NCI-H510A treated with DMSO at 0.1 percent for 48 hours (cell line): ENCODE measurements at regions not wholly inside any gene's neighbourhood (a gene's known extent, or its start where the extent isn't known, plus 50 kb on each side); places are given as distances from the start of the nearest gene placed in this dataset.

Experiments
- DNase-seq: peaks from one replicate; lab custom pipeline; 2025; lab: John Stamatoyannopoulos, UW

DNA sequence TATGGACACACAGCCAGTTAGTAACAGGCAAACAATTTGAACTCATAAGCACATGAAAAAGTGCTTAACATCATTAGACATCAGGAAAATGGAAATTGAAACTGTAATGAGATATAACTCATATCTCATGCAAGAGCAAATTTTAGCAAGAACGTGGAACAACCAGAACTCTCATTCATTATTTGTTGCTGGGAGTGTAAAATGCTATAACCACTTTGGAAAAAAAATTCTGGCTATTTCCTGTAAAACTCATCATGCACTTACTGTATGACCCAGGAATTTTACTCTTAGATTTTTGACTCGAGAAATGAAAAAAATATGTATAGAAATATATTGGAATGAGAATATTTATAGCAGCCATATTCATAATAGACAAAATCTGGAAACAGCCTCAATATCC is 205.7 kb upstream of the PUM3 start:
- no peak for DNase-seq

DNA sequence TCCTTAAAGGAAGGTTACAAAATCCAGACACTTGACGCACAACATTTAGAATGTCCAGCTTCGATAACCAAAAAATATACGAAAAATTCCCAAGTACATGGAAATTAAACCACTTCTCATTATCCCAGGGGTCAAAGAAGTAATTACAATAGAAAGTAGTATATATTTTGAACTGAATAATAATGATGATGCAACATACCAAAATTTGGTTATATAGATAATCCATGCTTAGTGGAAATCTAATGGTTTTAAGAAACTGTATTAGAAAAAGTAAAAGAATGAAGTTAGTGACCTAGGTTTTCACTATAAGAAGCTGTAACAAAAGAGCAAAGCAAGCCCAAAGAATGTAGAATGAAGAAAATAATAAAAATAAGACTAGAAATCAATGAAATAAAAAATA is 204.0 kb upstream of the PUM3 start:
- no peak for DNase-seq

GRCh38 chr9:3045153-3045552 is 201.3 kb upstream of the PUM3 start:
- no peak for DNase-seq

- DNase-seq, result no peak
Observed at GRCh38 chr9:3043369-3043768, 199.5 kb upstream of the PUM3 start.

DNA sequence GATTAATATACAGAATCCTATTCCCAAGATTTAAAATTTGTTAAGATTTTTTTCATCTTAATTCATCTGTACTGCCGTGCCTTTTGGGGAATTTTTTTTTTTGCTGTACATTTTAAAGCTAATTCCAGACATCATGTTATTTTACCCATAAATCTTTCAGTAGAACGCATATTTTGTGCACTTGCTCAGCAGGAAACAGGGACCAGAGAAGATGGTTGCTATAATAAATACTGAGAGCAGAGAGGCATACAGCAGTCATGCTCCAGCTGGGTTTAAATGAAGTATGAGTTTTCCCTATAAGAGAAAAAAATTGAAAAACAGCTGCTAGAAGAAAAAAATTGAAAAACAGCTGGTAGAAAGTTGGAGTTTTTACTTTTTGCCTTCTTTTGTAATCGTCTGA is 196.9 kb upstream of the PUM3 start:
- no peak for DNase-seq

DNA sequence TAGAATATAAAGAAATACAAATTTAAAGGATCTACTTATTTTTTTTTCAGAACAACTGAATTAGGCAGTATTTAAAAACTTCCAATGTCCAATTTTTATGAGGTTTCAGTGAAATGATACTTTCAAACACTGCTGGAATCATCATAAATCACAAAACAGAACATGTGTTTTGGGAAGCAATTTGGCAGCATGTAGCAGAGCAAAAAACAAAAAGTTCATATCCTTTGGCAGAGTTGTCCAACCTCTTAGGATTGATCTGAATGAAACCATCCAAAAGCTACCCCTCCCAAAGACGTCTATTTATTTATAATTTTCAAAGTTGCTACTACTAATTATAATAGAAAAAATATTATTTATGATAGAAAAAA is 192.4 kb upstream of the PUM3 start:
- no peak for DNase-seq

DNA sequence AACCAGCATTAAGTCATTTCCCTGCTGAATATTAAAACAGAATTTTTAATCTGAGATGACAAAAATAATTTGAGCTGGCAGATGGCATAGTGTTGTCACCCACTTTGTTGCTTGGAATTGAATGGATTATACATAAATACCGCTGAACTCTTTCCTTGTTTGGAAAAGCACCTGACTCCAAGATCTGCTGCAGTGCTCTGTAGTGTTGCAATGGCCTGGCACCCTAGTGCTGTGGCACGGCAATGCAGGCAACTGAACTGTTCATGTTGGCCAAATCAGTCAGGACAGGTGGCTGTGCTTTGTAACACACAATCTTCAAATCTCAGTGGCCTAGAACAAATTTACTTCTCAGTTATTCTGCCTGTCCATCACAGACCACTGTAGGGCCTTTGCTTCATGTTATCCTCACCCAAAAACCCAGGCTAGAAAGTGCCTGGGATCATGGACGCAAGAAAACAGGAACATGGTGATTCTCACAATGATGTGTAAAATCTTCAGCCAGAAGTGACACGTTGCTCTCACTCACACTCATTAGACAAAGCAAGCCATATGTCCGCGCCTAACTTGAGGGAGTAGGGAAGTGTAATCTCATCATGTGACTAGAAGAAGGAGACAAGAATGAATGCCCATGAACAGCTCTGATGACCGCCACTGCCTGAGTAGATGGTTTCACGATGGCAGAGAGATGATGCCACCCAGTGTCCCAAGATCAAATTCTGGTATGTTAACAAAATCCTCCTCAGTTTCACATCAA is 191.9 kb upstream of the PUM3 start:
- no peak for DNase-seq

DNA sequence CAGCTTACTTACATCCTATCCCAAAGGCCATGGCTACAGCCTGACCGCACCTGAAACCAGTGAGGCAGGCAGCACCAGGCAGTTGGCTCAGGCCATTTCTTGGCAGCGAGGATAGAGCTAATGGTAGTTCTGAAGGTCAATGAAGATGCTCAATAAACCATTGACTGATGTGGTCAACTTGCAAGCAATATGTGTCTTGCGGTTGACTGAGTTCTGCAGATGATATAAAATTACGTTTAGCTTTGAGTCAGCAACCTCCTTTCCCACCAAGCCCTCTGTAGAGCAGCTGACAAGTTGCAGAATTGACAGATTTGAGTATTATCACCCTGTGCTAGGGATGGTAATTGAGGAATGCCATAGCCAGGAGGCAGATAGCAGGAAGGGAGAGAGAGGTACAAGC is 189.0 kb upstream of the PUM3 start:
- DNase-seq, result no peak

DNA sequence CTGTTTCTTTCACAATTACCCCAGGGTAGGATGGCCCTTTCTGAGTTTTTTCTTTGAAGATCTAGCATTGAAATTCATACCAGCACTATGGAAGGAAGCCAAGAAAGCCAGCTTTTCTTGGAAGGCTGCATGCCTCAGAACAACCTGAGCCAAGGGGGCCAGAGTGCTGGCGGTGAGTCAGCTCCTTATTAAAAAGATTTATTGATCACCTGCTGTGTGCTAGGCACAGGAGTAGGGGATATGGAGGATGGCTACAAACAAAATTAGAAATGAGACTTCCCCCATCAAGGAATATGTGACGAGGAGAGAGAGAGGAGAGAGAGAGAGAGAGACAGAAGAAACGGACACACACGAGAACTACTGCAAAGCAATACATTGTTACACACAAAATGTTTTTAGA is 184.6 kb upstream of the PUM3 start:
- DNase-seq, result no peak

- peak; percentile 61 for DNase-seq
Observed at GRCh38 chr9:3027210-3027609, 183.3 kb upstream of the PUM3 start.

DNA sequence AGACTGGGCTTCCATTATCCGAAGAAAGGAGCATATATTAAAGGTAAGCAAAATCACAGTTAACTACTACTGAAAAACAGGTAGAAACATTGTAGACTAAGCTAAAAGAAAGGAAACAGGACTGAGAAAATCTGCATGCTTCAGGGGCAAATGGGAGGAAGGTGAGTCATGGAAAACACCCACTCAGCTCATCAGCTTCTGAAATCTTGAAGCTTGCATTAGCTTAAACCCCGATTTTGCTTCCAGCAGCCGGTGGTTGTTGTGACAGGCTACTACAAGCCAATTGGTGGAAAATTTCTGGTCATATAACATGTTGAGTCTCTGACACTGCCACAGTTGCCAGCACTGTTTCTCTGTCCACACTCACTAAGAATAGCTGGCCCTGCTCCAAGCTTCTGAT is 179.6 kb upstream of the PUM3 start:
- no peak for DNase-seq

DNA sequence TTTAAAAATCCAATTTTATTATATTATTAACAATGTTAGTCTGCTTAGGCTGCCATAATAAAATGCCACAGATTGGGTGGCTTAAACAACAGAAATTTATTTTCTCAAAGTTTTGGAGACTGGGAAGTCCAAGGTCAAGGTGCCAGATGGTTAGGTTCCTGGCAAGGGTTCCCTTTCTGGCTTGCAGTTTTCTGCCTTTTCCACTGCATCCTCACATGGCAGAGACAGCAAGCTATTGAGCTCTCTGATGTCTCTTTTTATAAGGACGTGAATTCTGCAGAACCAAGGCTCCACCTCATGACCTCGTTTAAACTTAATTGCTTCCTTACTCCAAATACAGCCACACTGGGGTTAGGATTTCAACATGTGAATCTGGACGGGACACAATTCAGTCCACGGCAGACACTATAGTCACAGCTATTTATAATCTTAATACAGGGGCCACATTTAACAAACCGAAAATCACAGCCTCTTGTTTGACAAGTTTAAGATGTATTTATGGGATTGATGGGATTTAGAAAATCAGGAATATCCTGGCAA is 174.9 kb upstream of the PUM3 start:
- DNase-seq, result no peak

DNA sequence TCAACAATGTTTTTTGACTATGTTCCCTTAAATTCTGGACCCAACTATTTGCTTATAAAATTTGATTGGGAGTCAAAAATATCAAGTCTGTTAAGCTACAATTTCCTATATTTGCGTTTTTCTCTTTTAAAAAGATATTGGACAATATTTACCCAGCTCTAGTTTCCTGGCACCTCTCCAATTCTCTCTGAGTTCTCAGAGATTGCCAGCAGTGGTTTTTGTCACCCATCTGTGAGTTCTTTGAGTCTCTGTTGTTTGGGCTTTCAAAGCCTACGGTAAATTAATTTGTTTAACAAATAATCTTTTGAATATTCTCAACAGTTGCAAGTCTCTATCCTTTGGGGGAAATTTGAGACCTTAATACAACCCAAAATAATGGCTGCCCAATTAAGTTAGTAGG is 174.2 kb upstream of the PUM3 start:
- DNase-seq, result peak; percentile 10

- peak; percentile 59 for DNase-seq
Observed at GRCh38 chr9:3014178-3014577, 170.3 kb upstream of the PUM3 start.

GRCh38 chr9:3012842-3013241 is 168.9 kb upstream of the PUM3 start:
- DNase-seq, result no peak

GRCh38 chr9:3012245-3012644 is 168.3 kb upstream of the PUM3 start:
- no peak for DNase-seq

- no peak for DNase-seq
Observed at GRCh38 chr9:3008091-3008490, 164.2 kb upstream of the PUM3 start.

DNA sequence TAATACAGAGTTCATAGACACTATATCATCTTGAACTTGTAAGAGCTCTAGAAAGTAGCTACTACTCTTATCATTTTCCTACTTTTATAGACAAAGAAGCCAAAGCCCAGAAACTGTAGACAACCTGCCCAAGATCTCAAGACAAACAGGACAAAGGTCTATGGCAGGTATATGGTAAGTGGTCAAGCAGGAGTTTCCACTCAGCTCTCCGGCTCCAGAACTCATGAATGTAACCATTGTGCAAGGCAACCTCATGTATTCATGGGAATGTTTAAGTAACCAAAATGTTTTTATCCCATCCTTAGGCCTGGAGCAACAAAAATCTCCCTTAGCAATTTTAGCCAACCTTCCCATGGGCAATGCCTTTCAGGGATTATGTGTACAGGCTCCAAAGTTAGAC is 163.4 kb upstream of the PUM3 start:
- DNase-seq, result no peak

GRCh38 chr9:3006851-3007250 is 163.0 kb upstream of the PUM3 start:
- DNase-seq, result no peak

- DNase-seq, result no peak
Observed at GRCh38 chr9:3004572-3004971, 160.7 kb upstream of the PUM3 start.

DNA sequence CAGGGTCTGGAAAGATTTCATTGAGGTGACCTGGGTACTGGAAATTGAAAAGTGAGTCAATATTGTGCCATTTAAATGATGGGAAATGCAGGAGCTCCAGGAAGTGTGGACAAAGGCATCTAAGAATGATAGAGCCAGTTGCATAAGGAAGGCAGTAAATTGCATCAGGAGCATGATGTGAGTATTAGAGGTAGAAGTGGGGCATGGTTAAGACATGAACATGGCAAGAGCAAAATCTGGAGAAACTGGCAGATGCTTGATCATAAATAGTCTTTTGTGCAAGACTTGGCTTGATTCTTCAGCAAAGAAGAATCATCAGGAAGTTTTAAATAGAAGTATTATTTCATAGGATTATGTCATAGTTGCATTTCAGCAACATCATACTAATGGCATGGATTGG is 157.4 kb upstream of the PUM3 start:
- no peak for DNase-seq

DNA sequence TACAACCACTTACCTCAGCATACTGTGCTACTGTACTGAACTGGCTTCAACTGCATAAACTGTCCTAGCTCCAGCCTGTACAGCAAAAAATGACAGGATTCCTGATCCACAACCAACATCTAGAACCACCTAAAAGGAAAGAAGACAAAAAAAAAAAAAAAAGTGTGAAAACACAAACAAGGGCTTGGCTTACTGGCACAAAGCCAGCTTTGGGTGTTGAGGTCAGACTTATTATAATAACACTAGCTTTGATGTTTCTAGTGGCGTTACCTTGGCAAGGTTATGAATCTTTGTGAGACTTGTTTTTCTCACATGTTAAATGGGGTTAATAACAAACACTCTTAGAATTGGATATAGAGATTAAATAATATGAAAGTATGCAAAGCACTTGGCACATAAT is 148.5 kb upstream of the PUM3 start:
- no peak for DNase-seq

- no peak for DNase-seq
Observed at GRCh38 chr9:2991292-2991691, 147.4 kb upstream of the PUM3 start.

DNA sequence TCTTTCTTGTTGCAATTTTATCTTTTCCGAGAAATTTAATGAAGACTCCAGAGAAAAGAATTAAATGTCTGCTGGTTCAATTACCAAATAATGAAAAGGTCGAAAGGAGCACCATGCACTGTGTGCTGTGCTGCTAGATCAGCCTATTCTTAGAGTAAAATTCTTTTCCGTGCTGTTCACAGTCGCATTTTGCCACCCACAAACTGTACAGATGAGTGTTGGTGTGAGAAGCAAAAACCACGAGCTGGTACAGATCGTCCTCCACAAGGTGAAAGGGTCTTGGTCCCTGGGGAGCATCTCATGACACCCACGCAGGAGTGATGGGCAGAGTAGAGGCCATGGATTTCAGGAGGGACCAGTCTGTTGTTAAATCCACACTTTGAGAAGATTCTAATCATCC is 143.8 kb upstream of the PUM3 start:
- DNase-seq, result no peak
